ENCODE measurements at regions not wholly inside any gene's neighbourhood (a gene's known extent, or its start where the extent isn't known, plus 50 kb on each side); places are given as distances from the start of the nearest gene placed in this dataset.

DNA sequence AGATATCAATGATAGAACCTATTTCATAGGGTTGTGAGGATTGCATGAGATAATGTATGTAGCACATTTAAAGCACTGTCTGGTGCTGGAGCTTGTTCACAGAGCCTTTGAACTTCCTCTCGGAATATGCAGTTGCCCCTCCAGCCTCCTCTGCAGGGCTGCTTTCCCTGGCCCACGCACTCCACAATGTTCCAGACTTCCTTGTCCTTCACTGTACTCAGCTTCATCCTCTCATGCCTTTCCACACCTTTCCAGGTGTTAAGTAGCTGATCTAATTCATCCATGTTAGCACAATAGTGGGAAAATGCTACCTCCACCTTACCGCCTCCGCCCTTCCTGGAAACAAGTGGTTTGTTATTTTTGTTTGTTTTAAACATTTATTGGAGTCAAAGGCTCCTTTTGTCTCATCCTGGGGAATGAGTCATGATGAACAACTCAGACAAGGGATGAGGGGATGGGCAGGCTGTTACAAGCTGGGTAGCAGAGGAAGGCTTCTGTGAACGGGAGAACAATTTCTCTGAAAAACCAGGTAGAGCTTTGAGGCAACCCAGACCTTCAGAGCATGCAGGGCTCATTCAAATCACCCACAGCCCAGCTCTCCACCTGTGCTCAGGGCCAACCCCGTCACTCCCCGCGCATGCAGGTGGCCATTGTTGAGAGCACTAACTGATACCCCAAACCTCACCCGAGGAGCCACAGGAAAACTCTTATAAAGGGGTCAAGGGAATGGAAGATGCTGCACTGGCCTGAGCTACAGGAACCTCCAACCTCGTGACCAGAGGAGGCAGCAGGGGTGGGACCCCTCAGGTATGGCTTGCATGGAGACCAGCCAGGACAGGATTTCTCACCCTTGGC is 84.9 kb upstream of the TBL1X start:
- TF ChIP-seq, protein P1, sequence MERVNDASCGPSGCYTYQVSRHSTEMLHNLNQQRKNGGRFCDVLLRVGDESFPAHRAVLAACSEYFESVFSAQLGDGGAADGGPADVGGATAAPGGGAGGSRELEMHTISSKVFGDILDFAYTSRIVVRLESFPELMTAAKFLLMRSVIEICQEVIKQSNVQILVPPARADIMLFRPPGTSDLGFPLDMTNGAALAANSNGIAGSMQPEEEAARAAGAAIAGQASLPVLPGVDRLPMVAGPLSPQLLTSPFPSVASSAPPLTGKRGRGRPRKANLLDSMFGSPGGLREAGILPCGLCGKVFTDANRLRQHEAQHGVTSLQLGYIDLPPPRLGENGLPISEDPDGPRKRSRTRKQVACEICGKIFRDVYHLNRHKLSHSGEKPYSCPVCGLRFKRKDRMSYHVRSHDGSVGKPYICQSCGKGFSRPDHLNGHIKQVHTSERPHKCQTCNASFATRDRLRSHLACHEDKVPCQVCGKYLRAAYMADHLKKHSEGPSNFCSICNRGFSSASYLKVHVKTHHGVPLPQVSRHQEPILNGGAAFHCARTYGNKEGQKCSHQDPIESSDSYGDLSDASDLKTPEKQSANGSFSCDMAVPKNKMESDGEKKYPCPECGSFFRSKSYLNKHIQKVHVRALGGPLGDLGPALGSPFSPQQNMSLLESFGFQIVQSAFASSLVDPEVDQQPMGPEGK (tag by site-specific recombination; IDR thresholded peaks at IDR 0.05), result no peak
- TF ChIP-seq KLF16 (tag by site-specific recombination; IDR thresholded peaks at IDR 0.05) (no peak), TCF7L2 (IDR thresholded peaks at IDR 0.05; ENCODE audit: borderline replicate concordance, low read depth, low read length) (no peak)
